ENCODE measurements at regions not wholly inside any gene's neighbourhood (a gene's known extent, or its start where the extent isn't known, plus 50 kb on each side); places are given as distances from the start of the nearest gene placed in this dataset.

GRCh38 chr1:58006421-58007046 lies 540.0 kb downstream of the OMA1 start:
- H3K27me3 ChIP-seq (ENCODE audit: control insufficient read depth, insufficient read depth, low read length): no peaks in the 10 kb centered on the region
- peaks cover 51% of the 10 kb centered on the region for H3K4me1 ChIP-seq (ENCODE audit: control insufficient read depth, low read depth, low read length)
- H3K27ac ChIP-seq (ENCODE audit: low read length): peak overlapping the region; percentile 13
- H3K9ac ChIP-seq (ENCODE audit: low read length): peak overlapping the region; percentile 18
- H3K36me3 ChIP-seq (ENCODE audit: control insufficient read depth, low read depth, low read length): no peaks in the 10 kb centered on the region
- no peaks in the 10 kb centered on the region for H3K9me3 ChIP-seq (ENCODE audit: control insufficient read depth, low read depth, low read length)
- peak overlapping the region; percentile 1 for H3K4me3 ChIP-seq (ENCODE audit: low read length)

GRCh38 chr1:58005212-58005611 lies 541.3 kb downstream of the OMA1 start:
- H3K27ac ChIP-seq (ENCODE audit: low read length): no peak overlapping the region
- H3K9me3 ChIP-seq (ENCODE audit: control insufficient read depth, low read depth, low read length): no peaks in the 10 kb centered on the region
- no peak overlapping the region for H3K9ac ChIP-seq (ENCODE audit: low read length)
- peaks cover 48% of the 10 kb centered on the region for H3K4me1 ChIP-seq (ENCODE audit: control insufficient read depth, low read depth, low read length)
- no peak overlapping the region for H3K4me3 ChIP-seq (ENCODE audit: low read length)
- H3K36me3 ChIP-seq (ENCODE audit: control insufficient read depth, low read depth, low read length): no peaks in the 10 kb centered on the region
- no peaks in the 10 kb centered on the region for H3K27me3 ChIP-seq (ENCODE audit: control insufficient read depth, insufficient read depth, low read length)

GRCh38 chr1:58003988-58004387 lies 542.5 kb downstream of the OMA1 start:
- peaks cover 48% of the 10 kb centered on the region for H3K4me1 ChIP-seq (ENCODE audit: control insufficient read depth, low read depth, low read length)
- no peaks in the 10 kb centered on the region for H3K9me3 ChIP-seq (ENCODE audit: control insufficient read depth, low read depth, low read length)
- no peaks in the 10 kb centered on the region for H3K27me3 ChIP-seq (ENCODE audit: control insufficient read depth, insufficient read depth, low read length)
- no peaks in the 10 kb centered on the region for H3K36me3 ChIP-seq (ENCODE audit: control insufficient read depth, low read depth, low read length)
- no peak overlapping the region for H3K9ac ChIP-seq (ENCODE audit: low read length)
- no peak overlapping the region for H3K27ac ChIP-seq (ENCODE audit: low read length)
- no peak overlapping the region for H3K4me3 ChIP-seq (ENCODE audit: low read length)

- H3K27ac ChIP-seq (ENCODE audit: low read length): no peak overlapping the region
- H3K4me1 ChIP-seq (ENCODE audit: control insufficient read depth, low read depth, low read length): peaks cover 48% of the 10 kb centered on the region
Measured at GRCh38 chr1:58003059-58003458, 543.5 kb downstream of the OMA1 start.

GRCh38 chr1:58000821-58001220 lies 545.7 kb downstream of the OMA1 start:
- Histone ChIP-seq H3K27ac (ENCODE audit: low read length) (no peak overlapping the region), H3K4me1 (ENCODE audit: control insufficient read depth, low read depth, low read length) (peaks cover 30% of the 10 kb centered on the region), H3K9ac (ENCODE audit: low read length) (no peak overlapping the region), H3K4me3 (ENCODE audit: low read length) (no peak overlapping the region), H3K36me3 (ENCODE audit: control insufficient read depth, low read depth, low read length) (no peaks in the 10 kb centered on the region), H3K27me3 (ENCODE audit: control insufficient read depth, insufficient read depth, low read length) (no peaks in the 10 kb centered on the region), H3K9me3 (ENCODE audit: control insufficient read depth, low read depth, low read length) (no peaks in the 10 kb centered on the region)

More at GRCh38 chr1:58003059-58003458, 543.5 kb downstream of the OMA1 start:
- Histone ChIP-seq H3K9ac (ENCODE audit: low read length) (no peak overlapping the region), H3K36me3 (ENCODE audit: control insufficient read depth, low read depth, low read length) (no peaks in the 10 kb centered on the region), H3K27me3 (ENCODE audit: control insufficient read depth, insufficient read depth, low read length) (no peaks in the 10 kb centered on the region), H3K4me3 (ENCODE audit: low read length) (no peak overlapping the region), H3K9me3 (ENCODE audit: control insufficient read depth, low read depth, low read length) (no peaks in the 10 kb centered on the region)

GRCh38 chr1:58000116-58000515 lies 546.4 kb downstream of the OMA1 start:
- peaks cover 30% of the 10 kb centered on the region for H3K4me1 ChIP-seq (ENCODE audit: control insufficient read depth, low read depth, low read length)
- H3K4me3 ChIP-seq (ENCODE audit: low read length): no peak overlapping the region
- H3K27ac ChIP-seq (ENCODE audit: low read length): no peak overlapping the region
- H3K9ac ChIP-seq (ENCODE audit: low read length): no peak overlapping the region
- H3K9me3 ChIP-seq (ENCODE audit: control insufficient read depth, low read depth, low read length): no peaks in the 10 kb centered on the region
- no peaks in the 10 kb centered on the region for H3K36me3 ChIP-seq (ENCODE audit: control insufficient read depth, low read depth, low read length)
- no peaks in the 10 kb centered on the region for H3K27me3 ChIP-seq (ENCODE audit: control insufficient read depth, insufficient read depth, low read length)

- H3K36me3 ChIP-seq (ENCODE audit: control insufficient read depth, low read depth, low read length): no peaks in the 10 kb centered on the region
- no peaks in the 10 kb centered on the region for H3K27me3 ChIP-seq (ENCODE audit: control insufficient read depth, insufficient read depth, low read length)
- H3K4me3 ChIP-seq (ENCODE audit: low read length): no peak overlapping the region
- no peaks in the 10 kb centered on the region for H3K9me3 ChIP-seq (ENCODE audit: control insufficient read depth, low read depth, low read length)
- peaks cover 9% of the 10 kb centered on the region for H3K4me1 ChIP-seq (ENCODE audit: control insufficient read depth, low read depth, low read length)
- H3K9ac ChIP-seq (ENCODE audit: low read length): no peak overlapping the region
- H3K27ac ChIP-seq (ENCODE audit: low read length): no peak overlapping the region
Measured at GRCh38 chr1:57996400-57996799, 550.1 kb downstream of the OMA1 start.

GRCh38 chr1:57991289-57991688 lies 555.2 kb downstream of the OMA1 start:
- Histone ChIP-seq H3K27ac (ENCODE audit: low read length) (no peak overlapping the region), H3K36me3 (ENCODE audit: control insufficient read depth, low read depth, low read length) (no peaks in the 10 kb centered on the region), H3K4me3 (ENCODE audit: low read length) (no peak overlapping the region), H3K4me1 (ENCODE audit: control insufficient read depth, low read depth, low read length) (peaks cover 26% of the 10 kb centered on the region), H3K9ac (ENCODE audit: low read length) (no peak overlapping the region), H3K27me3 (ENCODE audit: control insufficient read depth, insufficient read depth, low read length) (no peaks in the 10 kb centered on the region), H3K9me3 (ENCODE audit: control insufficient read depth, low read depth, low read length) (no peaks in the 10 kb centered on the region)

- H3K9ac ChIP-seq (ENCODE audit: low read length): no peak overlapping the region
Measured at GRCh38 chr1:57989877-57990276, 556.6 kb downstream of the OMA1 start.

GRCh38 chr1:57987523-57987922 lies 559.0 kb downstream of the OMA1 start:
- no peak overlapping the region for H3K9ac ChIP-seq (ENCODE audit: low read length)

More at GRCh38 chr1:57989877-57990276, 556.6 kb downstream of the OMA1 start:
- no peak overlapping the region for H3K4me3 ChIP-seq (ENCODE audit: low read length)
- H3K9me3 ChIP-seq (ENCODE audit: control insufficient read depth, low read depth, low read length): no peaks in the 10 kb centered on the region
- H3K36me3 ChIP-seq (ENCODE audit: control insufficient read depth, low read depth, low read length): no peaks in the 10 kb centered on the region
- H3K4me1 ChIP-seq (ENCODE audit: control insufficient read depth, low read depth, low read length): peaks cover 25% of the 10 kb centered on the region
- no peaks in the 10 kb centered on the region for H3K27me3 ChIP-seq (ENCODE audit: control insufficient read depth, insufficient read depth, low read length)
- H3K27ac ChIP-seq (ENCODE audit: low read length): no peak overlapping the region

GRCh38 chr1:57986432-57986831 lies 560.1 kb downstream of the OMA1 start:
- Histone ChIP-seq H3K9me3 (ENCODE audit: control insufficient read depth, low read depth, low read length) (no peaks in the 10 kb centered on the region), H3K27ac (ENCODE audit: low read length) (no peak overlapping the region), H3K36me3 (ENCODE audit: control insufficient read depth, low read depth, low read length) (no peaks in the 10 kb centered on the region), H3K4me3 (ENCODE audit: low read length) (no peak overlapping the region), H3K27me3 (ENCODE audit: control insufficient read depth, insufficient read depth, low read length) (no peaks in the 10 kb centered on the region), H3K4me1 (ENCODE audit: control insufficient read depth, low read depth, low read length) (peaks cover 43% of the 10 kb centered on the region), H3K9ac (ENCODE audit: low read length) (no peak overlapping the region)

More at GRCh38 chr1:57987523-57987922, 559.0 kb downstream of the OMA1 start:
- no peaks in the 10 kb centered on the region for H3K27me3 ChIP-seq (ENCODE audit: control insufficient read depth, insufficient read depth, low read length)
- H3K4me3 ChIP-seq (ENCODE audit: low read length): no peak overlapping the region
- peaks cover 43% of the 10 kb centered on the region for H3K4me1 ChIP-seq (ENCODE audit: control insufficient read depth, low read depth, low read length)
- no peak overlapping the region for H3K27ac ChIP-seq (ENCODE audit: low read length)
- no peaks in the 10 kb centered on the region for H3K9me3 ChIP-seq (ENCODE audit: control insufficient read depth, low read depth, low read length)
- no peaks in the 10 kb centered on the region for H3K36me3 ChIP-seq (ENCODE audit: control insufficient read depth, low read depth, low read length)

GRCh38 chr1:57984277-57984676 lies 560.4 kb upstream of the DAB1 start:
- Histone ChIP-seq H3K36me3 (ENCODE audit: control insufficient read depth, low read depth, low read length) (no peaks in the 10 kb centered on the region), H3K4me1 (ENCODE audit: control insufficient read depth, low read depth, low read length) (peaks cover 43% of the 10 kb centered on the region), H3K27me3 (ENCODE audit: control insufficient read depth, insufficient read depth, low read length) (no peaks in the 10 kb centered on the region), H3K9me3 (ENCODE audit: control insufficient read depth, low read depth, low read length) (no peaks in the 10 kb centered on the region), H3K4me3 (ENCODE audit: low read length) (no peak overlapping the region), H3K9ac (ENCODE audit: low read length) (no peak overlapping the region), H3K27ac (ENCODE audit: low read length) (no peak overlapping the region)
